Hepatocyte (in vitro differentiated cells): ENCODE measurements at regions not wholly inside any gene's neighbourhood (a gene's known extent, or its start where the extent isn't known, plus 50 kb on each side); places are given as distances from the start of the nearest gene placed in this dataset.

Experiments
- CTCF ChIP-seq: fragments of 200-600 bp; sonication (generic); IDR thresholded peaks from 2 replicates; pipeline ENCODE4 v1.5.1; 2016; ENCODE audit warnings: antibody characterized with exemption, mild to moderate bottlenecking; ENCODE audit not compliant: poor library complexity
- EZH2 ChIP-seq: fragments of 200-600 bp; sonication (generic); IDR thresholded peaks from 2 replicates; pipeline ENCODE4 v1.6.1; 2016; ENCODE audit warnings: antibody characterized with exemption, mild to moderate bottlenecking, borderline replicate concordance

GRCh38 chr5:145479271-145479670, 355.9 kb downstream of the PRELID2 start:
- TF ChIP-seq CTCF, result no peak
- TF ChIP-seq EZH2, result no peak
